ENCODE measurements at regions not wholly inside any gene's neighbourhood (a gene's known extent, or its start where the extent isn't known, plus 50 kb on each side); places are given as distances from the start of the nearest gene placed in this dataset.

GRCh38 chr6:86728976-86729375, 208.4 kb upstream of the HTR1E start:
- TF ChIP-seq CTCF (IDR thresholded peaks at IDR 0.05) (no peak), POLR2A (IDR thresholded peaks at IDR 0.05) (no peak)

Data from body of pancreas (tissue), 4 donors.